Memory B cell (primary cell): ENCODE measurements at regions not wholly inside any gene's neighbourhood (a gene's known extent, or its start where the extent isn't known, plus 50 kb on each side); places are given as distances from the start of the nearest gene placed in this dataset.

Experiments
- ATAC-seq: fragments of 150-1000 bp; cut with Tn5 transposase; 2 replicates; pipeline ENCODE4 v1.10.0; 2021; ENCODE audit warnings: low read depth, mild to moderate bottlenecking, moderate library complexity
- DNase-seq, 2 donors: peaks; one replicate each; pipeline ENCODE4 v3.0.0; 2022; ENCODE audit warnings: low spot score in 2 of 2
- H3K27ac Mint-ChIP-seq: one replicate; pipeline ENCODE4 v1.8.0; 2022; ENCODE audit warnings: mild to moderate bottlenecking, moderate library complexity, mixed read lengths
- H3K27me3 Mint-ChIP-seq: one replicate; pipeline ENCODE4 v1.8.0; 2022; ENCODE audit warnings: mixed read lengths
- H3K36me3 Mint-ChIP-seq: one replicate; pipeline ENCODE4 v1.8.0; 2022; ENCODE audit warnings: mild to moderate bottlenecking, mixed read lengths
- H3K4me1 Mint-ChIP-seq: one replicate; pipeline ENCODE4 v1.8.0; 2022; ENCODE audit warnings: mixed read lengths
- H3K4me3 Mint-ChIP-seq: one replicate; pipeline ENCODE4 v1.8.0; 2022; ENCODE audit warnings: mild to moderate bottlenecking, moderate library complexity, mixed read lengths
- H3K9me3 Mint-ChIP-seq: one replicate; pipeline ENCODE4 v1.8.0; 2022; ENCODE audit warnings: mixed read lengths

DNA sequence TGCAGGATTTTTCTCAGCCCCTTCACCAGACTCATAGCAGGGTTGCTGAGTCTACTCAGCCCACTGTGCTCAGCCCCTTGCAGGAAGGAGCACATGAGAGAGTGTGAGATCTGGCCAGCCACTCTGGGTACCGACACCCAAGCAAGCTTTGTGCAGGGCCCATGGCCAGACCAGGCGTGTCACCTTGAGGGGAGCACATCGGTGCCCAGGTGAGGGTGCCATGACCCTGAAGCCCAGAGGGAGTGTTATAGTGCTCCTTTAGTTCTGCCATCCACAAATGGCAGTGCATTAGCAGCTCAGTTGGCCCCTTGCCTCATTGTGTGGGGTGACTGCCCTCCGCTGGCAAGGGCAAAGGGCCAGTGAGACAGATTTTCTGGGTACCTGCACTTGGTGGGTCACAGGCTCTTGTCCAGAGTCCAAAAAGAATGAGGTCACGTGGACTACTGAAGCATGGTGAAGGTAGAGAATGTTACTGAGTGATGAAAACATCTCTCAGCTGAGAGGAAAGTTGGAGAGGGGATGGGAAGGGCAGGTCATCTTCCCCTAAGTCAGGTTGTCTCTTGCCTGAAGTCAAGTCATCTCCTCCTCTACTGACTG, 181.8 kb downstream of the MACC1 start:
- Mint-ChIP-seq H3K4me1 (peaks cover 13% of the 10 kb centered on the region), H3K27ac (no peak overlapping the region), H3K9me3 (no peaks in the 10 kb centered on the region), H3K36me3 (no peaks in the 10 kb centered on the region), H3K4me3 (no peak overlapping the region), H3K27me3 (no peaks in the 10 kb centered on the region)
- DNase-seq (no peak), ATAC-seq (no peak)

DNA sequence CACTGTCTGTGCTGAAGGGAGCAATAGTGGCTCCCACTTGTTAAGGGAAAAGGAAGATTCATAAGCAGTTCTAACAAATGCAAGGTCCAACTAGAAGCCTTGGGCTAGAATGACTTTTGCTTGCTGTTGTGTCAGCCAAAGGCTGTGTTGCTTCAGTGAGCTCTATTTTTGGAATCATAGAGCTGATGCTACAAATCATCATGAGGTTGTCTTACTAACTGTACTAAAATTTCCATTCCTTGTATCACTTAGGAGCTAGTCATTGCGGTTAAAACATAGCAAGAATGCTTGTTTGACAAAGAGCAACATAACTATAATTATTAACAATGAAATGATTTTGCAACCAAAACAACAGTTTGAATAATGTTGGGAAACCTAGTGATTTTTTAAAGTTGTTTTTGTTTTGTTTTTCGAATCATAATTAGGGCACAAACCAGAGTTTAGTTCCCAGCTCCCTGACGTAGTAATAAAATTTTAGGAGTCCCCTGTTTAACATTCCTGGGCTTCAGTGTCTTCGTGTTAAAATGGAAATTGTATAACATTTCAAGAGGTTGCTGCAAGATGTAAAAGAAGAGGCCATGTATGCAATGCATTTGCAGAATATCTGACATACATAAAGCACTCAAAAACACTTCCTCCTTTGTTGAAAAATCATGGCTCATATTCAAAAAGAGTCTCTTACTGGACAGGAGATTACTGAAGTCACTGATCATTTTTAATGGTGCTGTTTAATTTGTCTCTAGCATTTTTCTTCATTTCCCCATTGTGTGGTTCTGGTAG, 183.4 kb downstream of the MACC1 start:
- no peak for DNase-seq
- Mint-ChIP-seq H3K4me1 (peaks cover 13% of the 10 kb centered on the region), H3K27me3 (no peaks in the 10 kb centered on the region), H3K36me3 (no peaks in the 10 kb centered on the region), H3K9me3 (no peaks in the 10 kb centered on the region), H3K4me3 (no peak overlapping the region), H3K27ac (no peak overlapping the region)
- no peak for ATAC-seq

DNA sequence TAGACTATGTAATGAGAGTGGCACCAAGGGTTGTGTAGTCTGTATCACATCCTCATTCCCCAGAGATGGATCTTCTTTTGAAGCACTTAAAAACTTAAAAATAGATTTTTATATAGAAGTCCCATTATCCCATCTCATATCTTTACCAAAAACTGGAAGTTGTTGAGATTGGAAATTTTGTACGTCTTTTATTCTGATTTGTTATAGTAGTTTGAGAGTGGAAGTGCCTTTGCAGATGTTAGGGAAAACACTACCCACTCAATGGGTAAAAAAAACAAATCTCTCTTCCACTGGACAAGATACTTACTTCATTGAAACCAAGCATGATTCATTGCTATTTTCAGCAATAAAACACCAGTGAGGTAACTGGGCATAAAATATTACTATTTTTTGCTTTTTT, 184.4 kb downstream of the MACC1 start:
- H3K4me3 Mint-ChIP-seq = no peak overlapping the region
- H3K36me3 Mint-ChIP-seq = no peaks in the 10 kb centered on the region
- peaks cover 13% of the 10 kb centered on the region for H3K4me1 Mint-ChIP-seq
- H3K9me3 Mint-ChIP-seq = no peaks in the 10 kb centered on the region
- DNase-seq = no peak
- H3K27me3 Mint-ChIP-seq = no peaks in the 10 kb centered on the region
- no peak overlapping the region for H3K27ac Mint-ChIP-seq
- no peak for ATAC-seq

DNA sequence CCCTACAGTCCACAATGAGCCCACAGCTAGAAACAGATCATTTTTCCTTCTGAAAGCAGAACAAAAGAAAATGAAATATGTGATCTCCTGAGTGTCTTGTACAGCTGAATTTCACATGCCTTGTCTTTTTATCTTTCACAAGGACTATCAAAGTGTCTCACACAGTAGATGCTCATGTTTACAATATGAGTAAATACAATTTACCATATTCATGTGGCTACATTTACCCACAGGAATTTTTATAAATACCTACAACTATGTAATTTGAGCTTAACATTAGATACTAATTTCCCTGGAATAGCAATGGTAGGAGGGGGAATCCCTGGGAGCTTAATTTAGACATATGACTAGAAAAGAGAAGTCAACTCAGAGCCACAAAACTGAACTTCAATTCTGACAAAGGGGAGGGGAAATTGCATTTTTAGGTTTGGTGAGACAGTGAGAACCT, 186.2 kb downstream of the MACC1 start:
- no peaks in the 10 kb centered on the region for H3K9me3 Mint-ChIP-seq
- H3K4me1 Mint-ChIP-seq = peaks cover 13% of the 10 kb centered on the region
- peak overlapping the region; percentile 48 for H3K27ac Mint-ChIP-seq
- peak; percentile 42 for ATAC-seq
- H3K36me3 Mint-ChIP-seq = no peaks in the 10 kb centered on the region
- no peak for DNase-seq
- H3K27me3 Mint-ChIP-seq = no peaks in the 10 kb centered on the region
- no peak overlapping the region for H3K4me3 Mint-ChIP-seq

DNA sequence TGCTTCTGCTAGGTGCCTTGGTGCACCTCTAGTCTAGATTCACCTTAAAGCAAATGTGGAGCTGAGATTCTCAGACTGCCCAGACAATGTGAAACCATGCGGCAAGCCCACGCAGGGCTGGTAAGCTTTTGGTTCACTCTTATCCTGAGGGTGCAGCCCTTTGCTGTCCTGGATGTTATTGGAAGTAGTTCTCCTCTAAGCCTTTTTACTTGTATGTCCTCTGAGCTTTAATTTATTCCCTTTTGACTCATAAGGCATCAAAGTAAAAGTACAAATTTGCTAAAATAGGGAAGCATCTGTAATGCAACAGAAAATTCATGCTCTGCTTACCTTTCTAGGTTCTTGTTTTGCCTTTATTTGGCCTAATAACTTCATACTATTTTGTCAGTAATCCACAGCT, 186.8 kb downstream of the MACC1 start:
- peak overlapping the region; percentile 21 for H3K4me3 Mint-ChIP-seq
- ATAC-seq (peak; percentile 47), DNase-seq (no peak)
- H3K27ac Mint-ChIP-seq = peak overlapping the region; percentile 48
- no peaks in the 10 kb centered on the region for H3K9me3 Mint-ChIP-seq
- no peaks in the 10 kb centered on the region for H3K36me3 Mint-ChIP-seq
- peaks cover 13% of the 10 kb centered on the region for H3K4me1 Mint-ChIP-seq
- no peaks in the 10 kb centered on the region for H3K27me3 Mint-ChIP-seq

DNA sequence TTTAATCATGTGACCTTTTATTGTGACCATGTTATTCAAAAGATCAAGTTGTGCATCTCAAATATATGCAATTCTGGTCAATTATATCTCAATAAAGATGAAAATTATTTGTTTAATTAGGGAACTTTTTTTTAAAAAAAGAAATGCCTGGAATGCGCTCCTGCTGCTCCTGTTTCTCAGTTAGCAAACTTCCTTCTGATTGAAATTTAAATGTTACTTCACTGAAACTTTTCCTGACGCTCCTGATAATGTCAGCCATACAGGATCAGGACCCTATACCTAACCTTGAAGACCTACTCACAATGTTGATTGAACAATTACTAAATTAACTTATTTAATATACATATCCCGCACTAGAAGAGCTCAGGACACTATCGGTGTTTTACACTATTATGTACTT, 190.4 kb downstream of the MACC1 start:
- no peak for DNase-seq
- Mint-ChIP-seq H3K9me3 (no peaks in the 10 kb centered on the region), H3K4me1 (peaks cover 20% of the 10 kb centered on the region), H3K27ac (no peak overlapping the region), H3K4me3 (no peak overlapping the region), H3K27me3 (no peaks in the 10 kb centered on the region), H3K36me3 (no peaks in the 10 kb centered on the region)
- no peak for ATAC-seq

DNA sequence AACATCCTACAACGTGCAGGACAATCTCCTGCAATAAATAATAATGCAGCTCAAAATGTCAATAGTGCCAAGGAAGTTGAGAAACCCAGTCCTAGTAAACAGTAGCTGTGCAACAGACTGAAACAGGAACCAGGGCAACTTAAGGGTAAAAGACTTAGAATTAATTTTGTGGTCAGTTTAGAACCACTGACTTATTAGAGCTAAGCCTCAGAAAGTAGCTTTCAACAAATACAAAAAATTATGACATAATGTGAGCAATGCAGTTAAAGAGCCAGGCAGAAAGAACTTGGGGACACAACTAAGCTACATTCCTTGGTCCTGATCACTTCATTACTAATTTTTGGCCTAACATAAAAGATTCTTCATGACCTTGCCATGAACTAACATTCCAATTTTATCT, 195.4 kb downstream of the MACC1 start:
- H3K9me3 Mint-ChIP-seq = no peaks in the 10 kb centered on the region
- no peak overlapping the region for H3K4me3 Mint-ChIP-seq
- peak; percentile 90 for ATAC-seq
- H3K27me3 Mint-ChIP-seq = no peaks in the 10 kb centered on the region
- no peak overlapping the region for H3K27ac Mint-ChIP-seq
- H3K4me1 Mint-ChIP-seq = peaks cover 29% of the 10 kb centered on the region
- DNase-seq = peak in 1 of 2 donors; percentile 7
- H3K36me3 Mint-ChIP-seq = no peaks in the 10 kb centered on the region

DNA sequence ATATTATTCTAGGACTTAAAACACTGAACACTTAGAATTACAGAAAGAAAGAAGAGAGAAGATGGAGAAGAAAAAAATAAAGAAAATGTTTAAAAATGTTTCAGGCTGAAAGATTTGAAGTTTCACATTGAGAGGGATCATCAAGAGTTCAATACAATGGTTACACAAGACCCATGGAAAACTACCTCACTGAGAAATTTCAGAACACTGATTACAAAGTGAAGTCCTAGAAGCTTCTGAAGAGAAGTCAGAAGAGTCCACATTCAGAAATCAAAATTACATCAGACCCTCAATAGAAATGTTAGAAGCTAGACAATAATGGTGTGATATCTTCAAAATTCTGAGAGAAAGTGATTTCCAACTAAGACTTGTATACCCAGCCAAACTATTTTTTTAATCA, 196.1 kb downstream of the MACC1 start:
- Mint-ChIP-seq H3K9me3 (no peaks in the 10 kb centered on the region), H3K27me3 (no peaks in the 10 kb centered on the region), H3K4me3 (no peak overlapping the region), H3K36me3 (no peaks in the 10 kb centered on the region), H3K4me1 (peaks cover 29% of the 10 kb centered on the region), H3K27ac (no peak overlapping the region)
- ATAC-seq = no peak
- no peak for DNase-seq

DNA sequence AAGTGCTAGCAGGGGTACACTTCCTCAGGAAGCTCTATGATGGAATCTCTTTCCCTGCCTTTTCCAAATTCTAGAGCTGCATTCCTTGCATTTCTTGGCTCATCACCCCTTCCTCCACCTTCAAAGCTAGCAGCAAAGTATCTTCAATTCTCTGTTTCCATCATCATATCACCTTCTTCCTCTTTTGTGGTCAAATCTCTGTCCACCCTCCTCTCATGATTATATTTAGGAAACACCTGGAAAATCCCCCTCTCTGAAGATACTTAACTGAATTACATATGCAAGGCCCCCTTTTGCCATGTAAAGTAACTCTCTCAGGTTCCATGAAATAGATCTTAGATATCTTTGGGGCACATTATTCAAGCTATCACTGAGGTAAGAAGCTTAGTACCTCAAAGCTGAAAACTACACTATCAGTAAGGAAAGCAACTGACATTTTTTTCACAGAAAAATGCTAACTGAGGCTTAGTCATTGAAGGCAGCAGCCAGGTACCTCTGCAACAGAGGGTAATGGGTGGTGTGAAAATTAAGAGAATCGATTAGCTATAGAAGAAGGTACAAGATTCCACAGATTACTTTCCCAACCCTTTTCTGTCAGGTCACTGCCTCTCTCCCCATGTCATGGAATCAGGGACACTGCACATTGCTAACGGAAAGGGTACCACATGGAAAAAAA, 197.3 kb downstream of the MACC1 start:
- ATAC-seq = peak; percentile 69

DNA sequence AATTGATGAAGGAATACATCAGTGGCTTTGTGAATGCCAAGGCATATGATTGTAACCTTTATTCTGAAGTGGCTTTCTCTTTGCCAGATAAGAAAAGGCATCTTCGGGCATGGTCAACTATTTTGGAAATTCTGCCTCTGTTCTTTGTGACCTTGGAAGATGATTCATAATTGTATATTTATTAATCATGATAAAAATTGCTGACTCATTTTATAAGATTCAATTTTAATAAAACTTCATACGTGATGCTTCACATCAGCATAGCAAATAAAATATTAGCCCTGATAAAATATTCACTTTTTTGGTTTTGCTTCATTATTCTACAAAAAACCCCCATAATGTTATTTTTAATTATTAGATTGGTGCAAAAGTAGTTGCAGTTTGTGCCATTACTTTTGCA, 200.5 kb downstream of the MACC1 start:
- Mint-ChIP-seq H3K9me3 (no peaks in the 10 kb centered on the region), H3K27ac (no peak overlapping the region), H3K27me3 (no peaks in the 10 kb centered on the region), H3K36me3 (no peaks in the 10 kb centered on the region), H3K4me1 (peaks cover 22% of the 10 kb centered on the region), H3K4me3 (no peak overlapping the region)
- no peak for DNase-seq
- ATAC-seq = no peak

More for the DNA sequence above, 197.3 kb downstream of the MACC1 start:
- Mint-ChIP-seq H3K27ac (peak overlapping the region; percentile 1), H3K4me3 (no peak overlapping the region), H3K27me3 (no peaks in the 10 kb centered on the region), H3K9me3 (no peaks in the 10 kb centered on the region), H3K4me1 (peaks cover 29% of the 10 kb centered on the region), H3K36me3 (no peaks in the 10 kb centered on the region)
- DNase-seq = peak in 1 of 2 donors; percentile 7

DNA sequence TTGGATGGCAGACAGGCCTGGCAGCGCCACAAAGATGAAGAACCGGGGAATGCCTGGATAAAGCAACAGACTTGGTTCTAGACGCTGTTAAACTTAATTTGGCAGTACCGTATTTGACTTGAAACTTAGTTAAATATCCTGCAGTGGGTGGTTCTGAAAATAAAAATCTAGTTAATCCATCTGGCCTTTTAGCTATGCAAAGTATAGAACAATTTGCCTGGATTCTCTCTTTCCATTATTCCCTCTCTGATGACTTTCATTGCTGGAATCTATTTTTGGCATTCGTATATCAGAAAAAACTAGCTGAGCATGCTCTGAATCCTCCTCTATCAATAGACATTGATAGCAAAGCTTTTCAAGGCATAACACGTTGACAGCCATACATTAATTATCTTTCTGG, 203.6 kb downstream of the MACC1 start:
- H3K4me3 Mint-ChIP-seq = no peak overlapping the region
- no peak for DNase-seq
- no peak overlapping the region for H3K27ac Mint-ChIP-seq
- peaks cover 2% of the 10 kb centered on the region for H3K4me1 Mint-ChIP-seq
- H3K36me3 Mint-ChIP-seq = no peaks in the 10 kb centered on the region
- H3K27me3 Mint-ChIP-seq = no peaks in the 10 kb centered on the region
- no peaks in the 10 kb centered on the region for H3K9me3 Mint-ChIP-seq
- ATAC-seq = no peak

DNA sequence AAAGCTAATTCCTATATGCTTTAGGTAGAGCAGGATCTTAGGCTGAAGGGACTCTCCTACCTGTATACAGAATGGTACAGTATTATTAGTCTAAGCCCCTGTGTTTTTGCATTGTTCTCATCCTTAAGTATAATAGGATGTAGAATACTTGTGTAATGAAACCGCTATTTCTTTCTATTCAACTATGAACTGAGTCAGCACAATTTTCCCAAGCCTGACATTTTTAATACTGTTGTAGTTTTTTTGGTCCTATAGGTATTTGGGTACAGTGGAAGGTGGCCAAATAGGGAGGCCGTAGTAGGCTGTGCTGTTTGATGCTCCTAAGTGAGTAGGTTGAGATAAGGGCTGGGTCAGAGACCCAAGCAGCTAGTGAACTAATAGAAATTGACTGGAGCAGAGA, 205.1 kb downstream of the MACC1 start:
- Mint-ChIP-seq H3K4me1 (peaks cover 2% of the 10 kb centered on the region), H3K9me3 (no peaks in the 10 kb centered on the region), H3K36me3 (no peaks in the 10 kb centered on the region), H3K27me3 (no peaks in the 10 kb centered on the region), H3K27ac (no peak overlapping the region), H3K4me3 (no peak overlapping the region)
- DNase-seq = no peak
- no peak for ATAC-seq

DNA sequence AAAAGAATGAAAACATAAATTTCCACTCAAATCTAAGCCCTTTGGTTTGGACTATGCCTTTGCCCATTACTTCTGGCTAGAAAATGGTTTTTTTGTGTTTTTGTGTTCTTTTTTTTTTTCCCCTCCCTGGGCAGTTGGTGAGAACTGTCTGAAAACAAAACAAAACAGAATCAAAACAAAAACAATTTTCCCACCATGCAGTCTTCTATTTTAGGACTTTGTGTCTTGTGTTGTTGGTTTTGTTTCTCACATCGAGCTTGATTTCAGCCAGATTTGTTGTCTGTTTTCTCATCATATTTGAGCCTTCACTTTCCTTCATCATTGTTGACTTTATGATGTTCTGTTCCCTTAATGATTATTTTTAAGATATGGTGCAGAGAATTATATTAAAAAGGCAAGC, 206.3 kb downstream of the MACC1 start:
- no peak overlapping the region for H3K4me3 Mint-ChIP-seq
- no peaks in the 10 kb centered on the region for H3K36me3 Mint-ChIP-seq
- no peaks in the 10 kb centered on the region for H3K27me3 Mint-ChIP-seq
- H3K4me1 Mint-ChIP-seq = peaks cover 2% of the 10 kb centered on the region
- H3K27ac Mint-ChIP-seq = no peak overlapping the region
- DNase-seq (no peak), ATAC-seq (no peak)
- H3K9me3 Mint-ChIP-seq = no peaks in the 10 kb centered on the region

DNA sequence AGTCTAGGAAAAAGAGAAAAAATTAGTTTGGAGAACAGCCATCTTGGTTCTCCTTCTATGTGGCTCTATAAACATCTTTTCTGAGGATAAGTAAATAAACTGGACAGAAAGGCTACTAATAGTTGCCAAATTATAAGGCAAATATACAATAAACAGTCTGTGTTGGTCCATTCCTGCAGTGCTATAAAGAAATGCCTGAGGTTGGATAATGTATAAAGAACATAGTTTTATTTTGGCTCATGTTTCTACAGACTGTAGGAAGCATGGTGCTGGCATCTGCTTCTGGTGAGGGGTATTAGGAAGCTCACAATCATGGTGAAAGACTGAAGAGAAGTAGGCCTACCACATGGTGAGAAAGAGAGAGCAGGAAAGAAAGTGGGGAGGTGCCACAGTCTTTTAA, 209.7 kb downstream of the MACC1 start:
- no peaks in the 10 kb centered on the region for H3K9me3 Mint-ChIP-seq
- no peaks in the 10 kb centered on the region for H3K36me3 Mint-ChIP-seq
- H3K27me3 Mint-ChIP-seq = no peaks in the 10 kb centered on the region
- no peak overlapping the region for H3K27ac Mint-ChIP-seq
- H3K4me1 Mint-ChIP-seq = no peaks in the 10 kb centered on the region
- no peak for ATAC-seq
- H3K4me3 Mint-ChIP-seq = no peak overlapping the region
- no peak for DNase-seq
